Activated CD4-positive, alpha-beta memory T cell treated with anti-CD3 and anti-CD28 coated beads, Interleukin-2, amount 10 ng/mL, durations not matched to agents 7 days and 5 days (primary cell): ENCODE measurements at regions not wholly inside any gene's neighbourhood (a gene's known extent, or its start where the extent isn't known, plus 50 kb on each side); places are given as distances from the start of the nearest gene placed in this dataset.

Experiments
- CTCF ChIA-PET: fragments of 350-600 bp; sonication (Branson Sonifier 250); formaldehyde crosslinking; loops from one replicate; lab custom pipeline; 2021; ENCODE audit warnings: antibody characterized with exemption, inconsistent platforms; lab: Charles Lee
- POLR2A ChIA-PET: fragments of 350-600 bp; sonication (Branson Sonifier 250); formaldehyde crosslinking; loops from one replicate; lab custom pipeline; 2021; ENCODE audit warnings: antibody characterized with exemption; lab: Charles Lee
- DNase-seq: peaks from one replicate; pipeline ENCODE4 v3.0.0-alpha.2; 2020
- H3K27ac Mint-ChIP-seq: one replicate; pipeline ENCODE4 v1.8.0; 2021; ENCODE audit warnings: mild to moderate bottlenecking, mixed read lengths
- H3K27me3 Mint-ChIP-seq: one replicate; pipeline ENCODE4 v1.8.0; 2021; ENCODE audit warnings: mixed read lengths
- H3K36me3 Mint-ChIP-seq: one replicate; pipeline ENCODE4 v1.8.0; 2021; ENCODE audit warnings: low read depth, mixed read lengths
- H3K4me1 Mint-ChIP-seq: one replicate; pipeline ENCODE4 v1.8.0; 2021; ENCODE audit warnings: mixed read lengths
- H3K4me3 Mint-ChIP-seq: one replicate; pipeline ENCODE4 v1.8.0; 2021; ENCODE audit warnings: mild to moderate bottlenecking, mixed read lengths
- H3K9me3 Mint-ChIP-seq: one replicate; pipeline ENCODE4 v1.8.0; 2021; ENCODE audit warnings: mixed read lengths

- Mint-ChIP-seq H3K27me3 (no peaks in the 10 kb centered on the region), H3K27ac (no peak overlapping the region), H3K9me3 (no peaks in the 10 kb centered on the region), H3K4me1 (no peaks in the 10 kb centered on the region), H3K4me3 (no peak overlapping the region), H3K36me3 (no peaks in the 10 kb centered on the region)
- CTCF ChIA-PET = no interaction called here
- POLR2A ChIA-PET = no interaction called here
- DNase-seq = no peak
These were observed 73.3 kb upstream of the NBEA start for GRCh38 chr13:34868733-34869132.

- ChIA-PET CTCF (no interaction called here), POLR2A (no interaction called here)
- H3K36me3 Mint-ChIP-seq = no peaks in the 10 kb centered on the region
- peaks cover 3% of the 10 kb centered on the region for H3K9me3 Mint-ChIP-seq
- no peaks in the 10 kb centered on the region for H3K4me1 Mint-ChIP-seq
- no peak overlapping the region for H3K27ac Mint-ChIP-seq
- DNase-seq = no peak
- H3K4me3 Mint-ChIP-seq = no peak overlapping the region
- H3K27me3 Mint-ChIP-seq = no peaks in the 10 kb centered on the region
These were observed 72.4 kb upstream of the NBEA start for GRCh38 chr13:34869696-34870095.

GRCh38 chr13:34878329-34878728 is 63.7 kb upstream of the NBEA start:
- no peak overlapping the region for H3K27ac Mint-ChIP-seq
- ChIA-PET POLR2A (no interaction called here), CTCF (no interaction called here)
- H3K27me3 Mint-ChIP-seq = no peaks in the 10 kb centered on the region
- no peaks in the 10 kb centered on the region for H3K4me1 Mint-ChIP-seq
- H3K36me3 Mint-ChIP-seq = no peaks in the 10 kb centered on the region
- no peak for DNase-seq
- peaks cover 4% of the 10 kb centered on the region for H3K9me3 Mint-ChIP-seq
- H3K4me3 Mint-ChIP-seq = no peak overlapping the region

- no peak for DNase-seq
- POLR2A ChIA-PET = interaction anchor here (0.7 kb wide), 1 partner anchor 28 kb away, joined by 3 read pairs; no protein-coding TSS in a partner anchor
- H3K27me3 Mint-ChIP-seq = no peaks in the 10 kb centered on the region
- H3K27ac Mint-ChIP-seq = no peak overlapping the region
- H3K36me3 Mint-ChIP-seq = no peaks in the 10 kb centered on the region
- H3K4me1 Mint-ChIP-seq = no peaks in the 10 kb centered on the region
- CTCF ChIA-PET = no interaction called here
- no peak overlapping the region for H3K4me3 Mint-ChIP-seq
- H3K9me3 Mint-ChIP-seq = no peaks in the 10 kb centered on the region
These were observed 62.2 kb upstream of the NBEA start for GRCh38 chr13:34879851-34880250.

DNA sequence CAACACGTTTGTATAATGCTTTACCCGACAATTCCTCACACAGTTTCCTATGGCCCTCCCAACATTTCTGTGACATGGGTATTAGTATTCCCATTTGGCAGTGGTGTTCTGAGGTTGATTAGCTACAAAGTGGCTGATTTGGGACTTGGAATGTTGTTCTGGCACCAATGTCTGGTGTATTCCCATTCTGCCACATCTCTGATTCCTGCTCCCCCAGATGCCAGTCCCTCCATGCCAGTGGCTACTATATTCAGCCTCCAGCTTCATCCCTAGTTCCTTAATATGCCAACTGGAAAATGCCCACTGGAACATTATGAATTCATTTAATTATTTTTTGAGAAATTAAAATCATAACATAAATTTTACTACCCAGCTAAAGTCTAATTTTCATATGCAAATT is 60.6 kb upstream of the NBEA start:
- ChIA-PET CTCF (no interaction called here), POLR2A (no interaction called here)
- no peak for DNase-seq
- no peaks in the 10 kb centered on the region for H3K4me1 Mint-ChIP-seq
- no peaks in the 10 kb centered on the region for H3K9me3 Mint-ChIP-seq
- no peak overlapping the region for H3K4me3 Mint-ChIP-seq
- no peaks in the 10 kb centered on the region for H3K27me3 Mint-ChIP-seq
- no peaks in the 10 kb centered on the region for H3K36me3 Mint-ChIP-seq
- no peak overlapping the region for H3K27ac Mint-ChIP-seq

- H3K27me3 Mint-ChIP-seq = no peaks in the 10 kb centered on the region
- H3K9me3 Mint-ChIP-seq = no peaks in the 10 kb centered on the region
- H3K36me3 Mint-ChIP-seq = no peaks in the 10 kb centered on the region
- ChIA-PET POLR2A (no interaction called here), CTCF (no interaction called here)
- no peak overlapping the region for H3K4me3 Mint-ChIP-seq
- H3K27ac Mint-ChIP-seq = no peak overlapping the region
- no peaks in the 10 kb centered on the region for H3K4me1 Mint-ChIP-seq
- DNase-seq = no peak
These were observed 58.7 kb upstream of the NBEA start for GRCh38 chr13:34883396-34883795.

GRCh38 chr13:34884366-34884765 is 57.7 kb upstream of the NBEA start:
- Mint-ChIP-seq H3K36me3 (no peaks in the 10 kb centered on the region), H3K27ac (no peak overlapping the region), H3K4me3 (no peak overlapping the region), H3K4me1 (no peaks in the 10 kb centered on the region), H3K27me3 (no peaks in the 10 kb centered on the region), H3K9me3 (no peaks in the 10 kb centered on the region)
- POLR2A ChIA-PET = no interaction called here
- CTCF ChIA-PET = no interaction called here
- no peak for DNase-seq

DNA sequence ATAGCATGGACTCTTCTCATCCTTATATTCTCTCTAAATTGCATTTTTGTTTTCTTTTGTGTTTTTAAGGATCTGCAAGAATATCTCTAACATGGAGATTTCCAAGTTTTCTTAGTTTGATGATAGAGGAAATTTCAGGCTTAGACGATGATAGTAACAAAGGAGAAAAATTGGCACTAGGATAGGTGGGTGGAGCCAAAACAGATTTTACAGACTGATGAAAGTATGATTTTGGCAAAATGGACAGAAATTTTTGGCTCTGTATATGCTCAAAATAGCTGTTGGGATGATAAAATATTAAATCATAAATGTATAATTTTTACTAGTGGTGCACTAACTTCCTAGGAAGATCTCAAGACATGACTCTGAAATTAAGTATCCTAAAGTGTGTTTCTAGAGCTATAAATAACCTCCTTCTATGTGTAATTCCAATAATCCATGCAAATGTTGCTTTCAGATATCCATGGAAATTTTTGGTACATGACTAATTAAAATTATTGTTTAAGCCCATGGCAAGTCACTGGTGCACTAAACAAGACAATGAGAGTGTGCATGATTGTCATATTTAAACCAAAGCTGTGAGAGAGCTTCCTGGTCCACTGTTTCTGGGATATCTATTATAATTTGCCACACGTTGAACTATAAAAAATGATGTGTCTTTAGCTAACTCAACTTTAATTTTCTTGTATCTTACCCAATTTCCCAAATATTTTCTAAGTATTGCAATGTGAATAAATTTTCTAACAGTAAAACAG is 55.8 kb upstream of the NBEA start:
- H3K36me3 Mint-ChIP-seq = no peaks in the 10 kb centered on the region
- H3K4me3 Mint-ChIP-seq = no peak overlapping the region
- H3K27me3 Mint-ChIP-seq = no peaks in the 10 kb centered on the region
- peaks cover 2% of the 10 kb centered on the region for H3K9me3 Mint-ChIP-seq
- H3K27ac Mint-ChIP-seq = no peak overlapping the region
- DNase-seq = no peak
- ChIA-PET POLR2A (no interaction called here), CTCF (no interaction called here)
- no peaks in the 10 kb centered on the region for H3K4me1 Mint-ChIP-seq

DNA sequence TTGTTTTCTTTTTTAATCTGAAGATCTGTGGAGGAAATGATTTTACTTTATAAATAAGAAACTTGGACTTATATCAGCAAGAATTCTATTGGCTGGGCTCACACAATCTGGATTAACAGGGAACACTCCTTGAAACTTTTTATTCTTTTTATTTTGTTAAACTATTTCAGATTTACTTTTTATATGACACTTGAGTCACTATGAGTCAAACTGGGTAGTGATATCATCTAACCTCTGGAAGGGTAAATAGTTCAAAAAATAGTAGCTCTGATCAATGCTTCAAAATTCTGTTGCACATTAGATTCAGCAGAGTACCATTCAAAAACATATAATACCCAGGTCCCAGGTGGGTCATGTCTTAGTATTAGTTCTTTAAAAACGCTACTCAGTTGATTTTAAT is 55.1 kb upstream of the NBEA start:
- Mint-ChIP-seq H3K4me1 (no peaks in the 10 kb centered on the region), H3K4me3 (no peak overlapping the region), H3K36me3 (no peaks in the 10 kb centered on the region), H3K27ac (no peak overlapping the region), H3K9me3 (peaks cover 2% of the 10 kb centered on the region), H3K27me3 (no peaks in the 10 kb centered on the region)
- ChIA-PET CTCF (no interaction called here), POLR2A (no interaction called here)
- no peak for DNase-seq
